ENCODE measurements at regions not wholly inside any gene's neighbourhood (a gene's known extent, or its start where the extent isn't known, plus 50 kb on each side); places are given as distances from the start of the nearest gene placed in this dataset.

GRCh38 chrY:8533468-8533867 is 803.8 kb upstream of the TSPY4 start:
- TF ChIP-seq CTCF (IDR thresholded peaks at IDR 0.05; ENCODE audit: extremely low read depth in 1 of 2, insufficient read depth in 1 of 2, low read depth in 1 of 2, low read length in 2 of 2) (no peak), POLR2A (IDR thresholded peaks at IDR 0.05; ENCODE audit: low read depth, low read length) (no peak), JUN (IDR thresholded peaks at IDR 0.05; ENCODE audit: borderline replicate concordance, insufficient read depth, insufficient read length, low read depth) (no peak), POLR2AphosphoS5 (IDR thresholded peaks at IDR 0.05; ENCODE audit: insufficient read depth, low read depth, low read length) (no peak), EZH2 (IDR thresholded peaks at IDR 0.05; ENCODE audit: borderline replicate concordance, low read depth, low read length, severe bottlenecking) (no peak), GATA2 (IDR thresholded peaks at IDR 0.05; ENCODE audit: insufficient read depth, insufficient read length, low read depth, low read length) (no peak), MAX (IDR thresholded peaks at IDR 0.05; ENCODE audit: insufficient read depth, insufficient read length) (no peak), FOS (IDR thresholded peaks at IDR 0.05; ENCODE audit: borderline replicate concordance, insufficient read depth, low read length) (no peak), MYC (IDR thresholded peaks at IDR 0.05; ENCODE audit: low read depth, low read length) (no peak)

All from endothelial cell of umbilical vein (primary cell).